T-helper 1 cell (primary cell): ENCODE measurements at regions not wholly inside any gene's neighbourhood (a gene's known extent, or its start where the extent isn't known, plus 50 kb on each side); places are given as distances from the start of the nearest gene placed in this dataset.
"Not testable (repeated sequence)": the region's sequence is repeated elsewhere in the genome, so short reads cannot be mapped to it uniquely, and the experiment has no call there.

Experiments
- DNase-seq, 5 donors: peaks; one replicate each; pipeline ENCODE4 v3.0.0-alpha.2; 2012 to 2020

GRCh38 chr12:97714107-97714563 is 251.5 kb downstream of the RMST start:
- no peak for DNase-seq

GRCh38 chr12:97716356-97716755 is 253.8 kb downstream of the RMST start:
- no peak for DNase-seq

GRCh38 chr12:97723801-97724200 is 261.2 kb downstream of the RMST start:
- not testable (repeated sequence) for DNase-seq

GRCh38 chr12:97745406-97746101 is 282.9 kb downstream of the RMST start:
- DNase-seq = no peak

- DNase-seq = no peak
Observed at GRCh38 chr12:97748298-97748697, 285.7 kb downstream of the RMST start.

- DNase-seq = no peak
Observed at GRCh38 chr12:97751704-97752103, 289.1 kb downstream of the RMST start.

GRCh38 chr12:97752129-97752528 is 289.5 kb downstream of the RMST start:
- no peak for DNase-seq

- DNase-seq = no peak
Observed at GRCh38 chr12:97753332-97753731, 290.7 kb downstream of the RMST start.

GRCh38 chr12:97754306-97754705 is 291.7 kb downstream of the RMST start:
- DNase-seq = no peak

- DNase-seq = no peak
Observed at GRCh38 chr12:97756066-97756666, 293.6 kb downstream of the RMST start.

- DNase-seq = no peak
Observed at GRCh38 chr12:97756741-97757140, 294.1 kb downstream of the RMST start.

GRCh38 chr12:97757481-97758193 is 295.0 kb downstream of the RMST start:
- DNase-seq = no peak

GRCh38 chr12:97758194-97758501 is 295.5 kb downstream of the RMST start:
- no peak for DNase-seq

- DNase-seq = no peak
Observed at GRCh38 chr12:97758586-97758985, 296.0 kb downstream of the RMST start.

- no peak for DNase-seq
Observed at GRCh38 chr12:97760601-97761000, 298.0 kb downstream of the RMST start.

GRCh38 chr12:97763113-97763512 is 300.5 kb downstream of the RMST start:
- DNase-seq = no peak

- no peak for DNase-seq
Observed at GRCh38 chr12:97764700-97765099, 302.1 kb downstream of the RMST start.

GRCh38 chr12:97767347-97767746 is 304.7 kb downstream of the RMST start:
- DNase-seq = no peak

- DNase-seq = no peak
Observed at GRCh38 chr12:97778111-97778510, 315.5 kb downstream of the RMST start.

GRCh38 chr12:97781342-97781741 is 318.7 kb downstream of the RMST start:
- no peak for DNase-seq

GRCh38 chr12:97784904-97785303 is 322.3 kb downstream of the RMST start:
- DNase-seq = no peak

GRCh38 chr12:97790281-97790680 is 327.7 kb downstream of the RMST start:
- no peak for DNase-seq

- DNase-seq = no peak
Observed at GRCh38 chr12:97797473-97797872, 334.9 kb downstream of the RMST start.

GRCh38 chr12:97800561-97800960 is 338.0 kb downstream of the RMST start:
- no peak for DNase-seq
